WTC11 (cell line): ENCODE measurements at regions not wholly inside any gene's neighbourhood (a gene's known extent, or its start where the extent isn't known, plus 50 kb on each side); places are given as distances from the start of the nearest gene placed in this dataset.

ENCODE experiments used
- ATAC-seq: fragments of 200-7000 bp; cut with Tn5 transposase; 2 replicates; pipeline ENCODE4 v1.10.0; 2021; ENCODE audit warnings: mild to moderate bottlenecking, moderate library complexity
- CTCF ChIA-PET: fragments of 300-600 bp; sonication (Branson Sonifier 250); formaldehyde crosslinking; loops from one replicate; lab custom pipeline; 2021; ENCODE audit warnings: antibody characterized with exemption; lab: Charles Lee
- POLR2A ChIA-PET: fragments of 350-600 bp; sonication (Branson Sonifier 250); formaldehyde crosslinking; loops from one replicate; lab custom pipeline; 2021; ENCODE audit warnings: antibody characterized with exemption; lab: Charles Lee
- DNase-seq: peaks from one replicate; pipeline ENCODE4 v3.0.0; 2021; ENCODE audit warnings: low spot score
- H3K27ac Mint-ChIP-seq: 2 replicates; pipeline ENCODE4 v1.8.0; 2021; ENCODE audit warnings: mixed read lengths
- H3K27me3 Mint-ChIP-seq: 2 replicates; pipeline ENCODE4 v1.8.0; 2021; ENCODE audit warnings: low read depth, mild to moderate bottlenecking, moderate library complexity, mixed read lengths
- H3K36me3 Mint-ChIP-seq: 2 replicates; pipeline ENCODE4 v1.8.0; 2021; ENCODE audit warnings: mixed read lengths
- H3K4me1 Mint-ChIP-seq: 2 replicates; pipeline ENCODE4 v1.8.0; 2022; ENCODE audit warnings: mixed read lengths
- H3K4me3 Mint-ChIP-seq: 2 replicates; pipeline ENCODE4 v1.8.0; 2021; ENCODE audit warnings: mild to moderate bottlenecking, moderate library complexity, mixed read lengths
- H3K9me3 Mint-ChIP-seq: 2 replicates; pipeline ENCODE4 v1.8.0; 2021; ENCODE audit warnings: mixed read lengths
- CBFB ChIP-seq: sonication (generic); formaldehyde crosslinking; IDR thresholded peaks from 2 replicates; pipeline ENCODE4 v1.8.1; 2022; ENCODE audit warnings: mild to moderate bottlenecking, low read depth, missing genetic modification reagents
- CREM ChIP-seq: sonication (generic); formaldehyde crosslinking; IDR thresholded peaks from 2 replicates; pipeline ENCODE4 v1.8.1; 2022; ENCODE audit warnings: mild to moderate bottlenecking, missing genetic modification reagents, moderate library complexity
- FOXK1 ChIP-seq: sonication (generic); formaldehyde crosslinking; IDR thresholded peaks from 2 replicates; pipeline ENCODE4 v1.8.0; 2022; ENCODE audit warnings: mild to moderate bottlenecking, moderate library complexity, missing genetic modification reagents
- FOXP1 ChIP-seq: sonication (generic); formaldehyde crosslinking; IDR thresholded peaks from 2 replicates; pipeline ENCODE4 v1.8.0; 2022; ENCODE audit warnings: missing genetic modification reagents, mild to moderate bottlenecking, moderate library complexity, borderline replicate concordance
- HMGA2 ChIP-seq: fragments of 250-450 bp; sonication (Bioruptor Pico); IDR thresholded peaks from 2 replicates; pipeline ENCODE4 v1.4.0; 2021; ENCODE audit warnings: mild to moderate bottlenecking, moderate library complexity
- JAZF1 ChIP-seq: fragments of 250-450 bp; sonication (Bioruptor Pico); IDR thresholded peaks from 2 replicates; pipeline ENCODE4 v1.9.0; 2021; ENCODE audit warnings: moderate library complexity, mild to moderate bottlenecking, inconsistent platforms
- KAT7 ChIP-seq: sonication (generic); formaldehyde crosslinking; IDR thresholded peaks from 2 replicates; pipeline ENCODE4 v1.8.1; 2023; ENCODE audit warnings: missing genetic modification reagents, mild to moderate bottlenecking, borderline replicate concordance
- MXD4 ChIP-seq: fragments of 250-450 bp; sonication (Bioruptor Pico); IDR thresholded peaks from 2 replicates; pipeline ENCODE4 v1.8.0; 2021; ENCODE audit warnings: mild to moderate bottlenecking, moderate library complexity, borderline replicate concordance
- NR1H2 ChIP-seq: sonication (generic); formaldehyde crosslinking; IDR thresholded peaks from 2 replicates; pipeline ENCODE4 v1.9.0; 2021; ENCODE audit warnings: mild to moderate bottlenecking, moderate library complexity, missing genetic modification reagents
- TEAD1 ChIP-seq: sonication (generic); formaldehyde crosslinking; IDR thresholded peaks from 2 replicates; pipeline ENCODE4 v1.8.0; 2022; ENCODE audit warnings: mild to moderate bottlenecking, missing genetic modification reagents
- ZBTB21 ChIP-seq: sonication (generic); formaldehyde crosslinking; IDR thresholded peaks from 2 replicates; pipeline ENCODE4 v1.8.1; 2023; ENCODE audit warnings: mild to moderate bottlenecking, missing genetic modification reagents, borderline replicate concordance
- ZNF219 ChIP-seq: sonication (generic); formaldehyde crosslinking; IDR thresholded peaks from 2 replicates; pipeline ENCODE4 v1.8.0; 2023; ENCODE audit warnings: missing genetic modification reagents, mild to moderate bottlenecking, borderline replicate concordance
- ZNF416 ChIP-seq: fragments of 250-450 bp; sonication (Bioruptor Pico); IDR thresholded peaks from 2 replicates; pipeline ENCODE4 v1.9.0; 2021; ENCODE audit warnings: mild to moderate bottlenecking, inconsistent platforms
- ZNF423 ChIP-seq: fragments of 250-450 bp; sonication (Bioruptor Pico); IDR thresholded peaks from 2 replicates; pipeline ENCODE4 v2.1.2; 2022; ENCODE audit warnings: mild to moderate bottlenecking, moderate library complexity
- TF ChIP-seq, protein P1 (sequence below): fragments of 250-450 bp; sonication (Bioruptor Pico); IDR thresholded peaks from 2 replicates; pipeline ENCODE4 v2.1.2; 2022; ENCODE audit warnings: mild to moderate bottlenecking, moderate library complexity
- TF ChIP-seq, protein P2 (sequence below): fragments of 200-600 bp; IDR thresholded peaks from 2 replicates; pipeline ENCODE4 v1.8.0; 2022; ENCODE audit warnings: antibody characterized with exemption
- TF ChIP-seq, protein P3 (sequence below): sonication (generic); formaldehyde crosslinking; IDR thresholded peaks from 2 replicates; pipeline ENCODE4 v1.8.1; 2023; ENCODE audit warnings: mild to moderate bottlenecking, moderate library complexity, missing genetic modification reagents
- TF ChIP-seq, protein P4 (sequence below): fragments of 250-450 bp; sonication (Bioruptor Pico); IDR thresholded peaks from 2 replicates; pipeline ENCODE4 v1.9.0; 2021; ENCODE audit warnings: moderate library complexity, mild to moderate bottlenecking, inconsistent platforms, borderline replicate concordance
- TF ChIP-seq, protein P5 (sequence below): sonication (generic); formaldehyde crosslinking; IDR thresholded peaks from 2 replicates; pipeline ENCODE4 v1.8.1; 2022; ENCODE audit warnings: low read depth, mild to moderate bottlenecking, moderate library complexity, missing genetic modification reagents, borderline replicate concordance
- TF ChIP-seq, protein P6 (sequence below): fragments of 250-450 bp; sonication (Bioruptor Pico); conservative IDR thresholded peaks from 2 replicates; pipeline ENCODE4 v1.9.0; 2021; ENCODE audit warnings: mild to moderate bottlenecking
- TF ChIP-seq, protein P7 (sequence below): fragments of 250-450 bp; sonication (Bioruptor Pico); IDR thresholded peaks from 2 replicates; pipeline ENCODE4 v1.9.0; 2021; ENCODE audit warnings: mild to moderate bottlenecking
- TF ChIP-seq, protein P8 (sequence below): sonication (generic); formaldehyde crosslinking; IDR thresholded peaks from 2 replicates; pipeline ENCODE4 v1.8.0; 2022; ENCODE audit warnings: mild to moderate bottlenecking, missing genetic modification reagents

DNA sequence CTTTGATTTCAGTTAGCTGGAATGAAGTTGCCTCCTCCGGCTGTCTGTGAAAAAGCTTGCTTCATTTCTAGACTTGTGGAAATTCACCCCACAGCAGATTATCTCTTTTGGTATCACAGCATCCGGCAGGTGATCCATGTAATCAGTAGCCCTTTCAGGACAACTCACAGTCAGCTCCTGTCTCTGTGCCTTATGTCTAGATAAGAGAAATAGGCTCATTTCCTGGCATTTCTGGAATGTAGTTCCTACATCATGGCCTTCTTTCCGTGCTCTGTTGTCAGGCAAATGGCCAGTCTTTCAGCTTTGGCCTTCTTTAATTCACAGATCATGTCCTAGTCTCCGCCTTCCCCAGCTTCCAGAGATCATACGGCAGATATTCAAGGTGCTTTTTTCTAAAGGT lies 455.4 kb downstream of the NUP35 start:
- POLR2A ChIA-PET: no interaction called here
- no peaks in the 10 kb centered on the region for H3K27me3 Mint-ChIP-seq
- peaks cover 24% of the 10 kb centered on the region for H3K9me3 Mint-ChIP-seq
- peak; percentile 91 for ATAC-seq
- peaks cover 8% of the 10 kb centered on the region for H3K36me3 Mint-ChIP-seq
- TF ChIP-seq NR1H2 (CRISPR knock-in tag) (no peak), KAT7 (CRISPR knock-in tag) (no peak), CREM (CRISPR knock-in tag) (no peak), TEAD1 (CRISPR knock-in tag) (no peak), FOXK1 (no peak), CBFB (CRISPR knock-in tag) (no peak)
- TF ChIP-seq, protein P1, sequence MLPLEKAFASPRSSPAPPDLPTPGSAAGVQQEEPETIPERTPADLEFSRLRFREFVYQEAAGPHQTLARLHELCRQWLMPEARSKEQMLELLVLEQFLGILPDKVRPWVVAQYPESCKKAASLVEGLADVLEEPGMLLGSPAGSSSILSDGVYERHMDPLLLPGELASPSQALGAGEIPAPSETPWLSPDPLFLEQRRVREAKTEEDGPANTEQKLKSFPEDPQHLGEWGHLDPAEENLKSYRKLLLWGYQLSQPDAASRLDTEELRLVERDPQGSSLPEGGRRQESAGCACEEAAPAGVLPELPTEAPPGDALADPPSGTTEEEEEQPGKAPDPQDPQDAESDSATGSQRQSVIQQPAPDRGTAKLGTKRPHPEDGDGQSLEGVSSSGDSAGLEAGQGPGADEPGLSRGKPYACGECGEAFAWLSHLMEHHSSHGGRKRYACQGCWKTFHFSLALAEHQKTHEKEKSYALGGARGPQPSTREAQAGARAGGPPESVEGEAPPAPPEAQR: no peak
- TF ChIP-seq, protein P2, sequence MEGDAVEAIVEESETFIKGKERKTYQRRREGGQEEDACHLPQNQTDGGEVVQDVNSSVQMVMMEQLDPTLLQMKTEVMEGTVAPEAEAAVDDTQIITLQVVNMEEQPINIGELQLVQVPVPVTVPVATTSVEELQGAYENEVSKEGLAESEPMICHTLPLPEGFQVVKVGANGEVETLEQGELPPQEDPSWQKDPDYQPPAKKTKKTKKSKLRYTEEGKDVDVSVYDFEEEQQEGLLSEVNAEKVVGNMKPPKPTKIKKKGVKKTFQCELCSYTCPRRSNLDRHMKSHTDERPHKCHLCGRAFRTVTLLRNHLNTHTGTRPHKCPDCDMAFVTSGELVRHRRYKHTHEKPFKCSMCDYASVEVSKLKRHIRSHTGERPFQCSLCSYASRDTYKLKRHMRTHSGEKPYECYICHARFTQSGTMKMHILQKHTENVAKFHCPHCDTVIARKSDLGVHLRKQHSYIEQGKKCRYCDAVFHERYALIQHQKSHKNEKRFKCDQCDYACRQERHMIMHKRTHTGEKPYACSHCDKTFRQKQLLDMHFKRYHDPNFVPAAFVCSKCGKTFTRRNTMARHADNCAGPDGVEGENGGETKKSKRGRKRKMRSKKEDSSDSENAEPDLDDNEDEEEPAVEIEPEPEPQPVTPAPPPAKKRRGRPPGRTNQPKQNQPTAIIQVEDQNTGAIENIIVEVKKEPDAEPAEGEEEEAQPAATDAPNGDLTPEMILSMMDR: no peak
- CTCF ChIA-PET: interaction anchor here (0.8 kb wide), 1 partner anchor 12 kb away, joined by 3 read pairs; no protein-coding TSS in a partner anchor
- no peak overlapping the region for H3K4me3 Mint-ChIP-seq
- DNase-seq: no peak
- no peak overlapping the region for H3K27ac Mint-ChIP-seq
- H3K4me1 Mint-ChIP-seq: peaks cover 21% of the 10 kb centered on the region

DNA sequence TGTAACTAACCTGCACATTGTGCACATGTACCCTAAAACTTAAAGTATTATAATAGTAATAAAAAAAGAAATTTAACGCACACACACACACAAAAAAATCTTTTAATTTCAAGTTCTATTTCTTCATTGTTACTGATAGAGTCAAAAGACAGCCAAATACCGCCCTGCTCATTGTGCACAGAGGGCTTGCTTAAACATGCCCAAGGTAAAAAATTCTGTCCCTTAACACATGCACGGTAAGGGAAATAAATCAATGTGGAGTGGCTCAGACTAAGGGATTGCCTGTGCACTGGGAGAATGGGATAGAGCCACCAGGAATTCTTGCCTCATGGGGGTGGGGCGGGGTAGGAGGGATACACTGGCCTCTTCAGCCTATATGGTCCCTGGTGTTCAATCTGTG lies 468.0 kb downstream of the NUP35 start:
- peaks cover 14% of the 10 kb centered on the region for H3K36me3 Mint-ChIP-seq
- POLR2A ChIA-PET: no interaction called here
- no peak for DNase-seq
- H3K4me1 Mint-ChIP-seq: no peaks in the 10 kb centered on the region
- CTCF ChIA-PET: no interaction called here
- no peak overlapping the region for H3K4me3 Mint-ChIP-seq
- H3K9me3 Mint-ChIP-seq: peaks cover 15% of the 10 kb centered on the region
- no peaks in the 10 kb centered on the region for H3K27me3 Mint-ChIP-seq
- ATAC-seq: peak; percentile 72
- no peak overlapping the region for H3K27ac Mint-ChIP-seq
- TF ChIP-seq, protein P3, sequence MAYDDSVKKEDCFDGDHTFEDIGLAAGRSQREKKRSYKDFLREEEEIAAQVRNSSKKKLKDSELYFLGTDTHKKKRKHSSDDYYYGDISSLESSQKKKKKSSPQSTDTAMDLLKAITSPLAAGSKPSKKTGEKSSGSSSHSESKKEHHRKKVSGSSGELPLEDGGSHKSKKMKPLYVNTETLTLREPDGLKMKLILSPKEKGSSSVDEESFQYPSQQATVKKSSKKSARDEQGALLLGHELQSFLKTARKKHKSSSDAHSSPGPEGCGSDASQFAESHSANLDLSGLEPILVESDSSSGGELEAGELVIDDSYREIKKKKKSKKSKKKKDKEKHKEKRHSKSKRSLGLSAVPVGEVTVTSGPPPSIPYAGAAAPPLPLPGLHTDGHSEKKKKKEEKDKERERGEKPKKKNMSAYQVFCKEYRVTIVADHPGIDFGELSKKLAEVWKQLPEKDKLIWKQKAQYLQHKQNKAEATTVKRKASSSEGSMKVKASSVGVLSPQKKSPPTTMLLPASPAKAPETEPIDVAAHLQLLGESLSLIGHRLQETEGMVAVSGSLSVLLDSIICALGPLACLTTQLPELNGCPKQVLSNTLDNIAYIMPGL (CRISPR knock-in tag): no peak
- TF ChIP-seq ZNF219 (CRISPR knock-in tag): no peak
- TF ChIP-seq, protein P4, sequence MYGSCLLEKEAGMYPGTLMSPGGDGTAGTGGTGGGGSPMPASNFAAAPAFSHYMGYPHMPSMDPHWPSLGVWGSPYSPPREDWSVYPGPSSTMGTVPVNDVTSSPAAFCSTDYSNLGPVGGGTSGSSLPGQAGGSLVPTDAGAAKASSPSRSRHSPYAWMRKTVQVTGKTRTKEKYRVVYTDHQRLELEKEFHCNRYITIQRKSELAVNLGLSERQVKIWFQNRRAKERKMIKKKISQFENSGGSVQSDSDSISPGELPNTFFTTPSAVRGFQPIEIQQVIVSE (CRISPR knock-in tag): no peak
- TF ChIP-seq FOXK1: no peak
- no peak for TF ChIP-seq MXD4 (CRISPR knock-in tag)
- TF ChIP-seq, protein P1: no peak
- TF ChIP-seq CREM (CRISPR knock-in tag): no peak
- no peak for TF ChIP-seq ZNF416 (CRISPR knock-in tag)
- TF ChIP-seq FOXP1 (CRISPR knock-in tag): no peak
- TF ChIP-seq ZNF423 (CRISPR knock-in tag): no peak
- TF ChIP-seq, protein P5, sequence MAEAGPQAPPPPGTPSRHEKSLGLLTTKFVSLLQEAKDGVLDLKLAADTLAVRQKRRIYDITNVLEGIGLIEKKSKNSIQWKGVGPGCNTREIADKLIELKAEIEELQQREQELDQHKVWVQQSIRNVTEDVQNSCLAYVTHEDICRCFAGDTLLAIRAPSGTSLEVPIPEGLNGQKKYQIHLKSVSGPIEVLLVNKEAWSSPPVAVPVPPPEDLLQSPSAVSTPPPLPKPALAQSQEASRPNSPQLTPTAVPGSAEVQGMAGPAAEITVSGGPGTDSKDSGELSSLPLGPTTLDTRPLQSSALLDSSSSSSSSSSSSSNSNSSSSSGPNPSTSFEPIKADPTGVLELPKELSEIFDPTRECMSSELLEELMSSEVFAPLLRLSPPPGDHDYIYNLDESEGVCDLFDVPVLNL (CRISPR knock-in tag): no peak
- TF ChIP-seq, protein P6, sequence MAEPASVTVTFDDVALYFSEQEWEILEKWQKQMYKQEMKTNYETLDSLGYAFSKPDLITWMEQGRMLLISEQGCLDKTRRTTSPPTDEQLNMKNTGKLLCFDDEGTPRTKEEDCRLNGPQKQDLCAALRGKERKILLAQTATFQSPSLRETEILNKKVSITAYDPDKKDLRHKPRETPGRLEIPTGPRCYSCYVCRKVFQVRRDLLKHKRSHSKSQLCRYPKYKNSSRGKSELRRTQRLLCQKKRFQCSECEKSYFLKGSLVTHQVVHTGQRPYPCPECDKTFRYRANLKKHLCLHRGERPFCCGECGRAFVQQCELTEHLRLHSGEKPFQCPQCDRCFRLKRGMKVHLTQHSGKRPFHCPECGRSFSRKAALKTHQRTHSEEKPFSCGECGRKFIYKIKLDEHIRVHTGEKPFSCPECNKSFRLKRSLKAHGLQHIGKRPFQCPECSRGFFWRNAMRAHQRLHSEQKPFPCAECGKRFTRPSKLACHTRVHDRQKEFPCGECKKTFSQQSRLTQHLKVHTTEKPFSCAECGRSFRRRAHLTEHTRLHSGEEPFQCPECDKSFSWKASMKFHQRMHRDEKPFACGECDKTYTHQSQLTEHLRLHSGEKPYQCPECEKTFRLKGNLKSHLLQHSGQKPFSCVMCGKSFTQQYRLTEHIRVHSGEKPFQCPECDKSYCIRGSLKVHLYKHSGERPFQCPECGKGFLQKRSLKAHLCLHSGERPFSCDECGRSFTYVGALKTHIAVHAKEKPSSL (CRISPR knock-in tag): no peak
- no peak for TF ChIP-seq ZBTB21 (CRISPR knock-in tag)
- TF ChIP-seq JAZF1 (CRISPR knock-in tag): no peak
- no peak for TF ChIP-seq HMGA2 (CRISPR knock-in tag)
- TF ChIP-seq, protein P7, sequence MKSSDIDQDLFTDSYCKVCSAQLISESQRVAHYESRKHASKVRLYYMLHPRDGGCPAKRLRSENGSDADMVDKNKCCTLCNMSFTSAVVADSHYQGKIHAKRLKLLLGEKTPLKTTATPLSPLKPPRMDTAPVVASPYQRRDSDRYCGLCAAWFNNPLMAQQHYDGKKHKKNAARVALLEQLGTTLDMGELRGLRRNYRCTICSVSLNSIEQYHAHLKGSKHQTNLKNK: no peak
- TF ChIP-seq, protein P8, sequence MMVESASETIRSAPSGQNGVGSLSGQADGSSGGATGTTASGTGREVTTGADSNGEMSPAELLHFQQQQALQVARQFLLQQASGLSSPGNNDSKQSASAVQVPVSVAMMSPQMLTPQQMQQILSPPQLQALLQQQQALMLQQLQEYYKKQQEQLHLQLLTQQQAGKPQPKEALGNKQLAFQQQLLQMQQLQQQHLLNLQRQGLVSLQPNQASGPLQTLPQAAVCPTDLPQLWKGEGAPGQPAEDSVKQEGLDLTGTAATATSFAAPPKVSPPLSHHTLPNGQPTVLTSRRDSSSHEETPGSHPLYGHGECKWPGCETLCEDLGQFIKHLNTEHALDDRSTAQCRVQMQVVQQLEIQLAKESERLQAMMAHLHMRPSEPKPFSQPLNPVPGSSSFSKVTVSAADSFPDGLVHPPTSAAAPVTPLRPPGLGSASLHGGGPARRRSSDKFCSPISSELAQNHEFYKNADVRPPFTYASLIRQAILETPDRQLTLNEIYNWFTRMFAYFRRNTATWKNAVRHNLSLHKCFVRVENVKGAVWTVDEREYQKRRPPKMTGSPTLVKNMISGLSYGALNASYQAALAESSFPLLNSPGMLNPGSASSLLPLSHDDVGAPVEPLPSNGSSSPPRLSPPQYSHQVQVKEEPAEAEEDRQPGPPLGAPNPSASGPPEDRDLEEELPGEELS (CRISPR knock-in tag): no peak
